GM12878 (cell line): ENCODE measurements at regions not wholly inside any gene's neighbourhood (a gene's known extent, or its start where the extent isn't known, plus 50 kb on each side); places are given as distances from the start of the nearest gene placed in this dataset.

Experiments
- CBX5 ChIP-seq: sonication (generic); IDR thresholded peaks from 2 replicates; pipeline ENCODE4 v1.6.1; 2016; ENCODE audit warnings: low read depth, moderate library complexity, mild to moderate bottlenecking, inconsistent platforms
- EP300 ChIP-seq, 2 experiments: fragments of 150-350 bp in 1 of 2; IDR thresholded peaks; 2 replicates each; pipeline ENCODE4 v1.6.1; 2011 to 2012; ENCODE audit warnings: low read depth in 2 of 2, low read length in 2 of 2, borderline replicate concordance in 1 of 2, improper control_type of control experiment in 1 of 2, inconsistent platforms in 1 of 2; ENCODE audit not compliant: control insufficient read depth in 1 of 2
- FOXM1 ChIP-seq: IDR thresholded peaks from 2 replicates; pipeline ENCODE4 v1.6.1; 2012; ENCODE audit warnings: low read depth, mild to moderate bottlenecking, inconsistent platforms, low read length, moderate library complexity
- MYC ChIP-seq: IDR thresholded peaks from 2 replicates; pipeline ENCODE4 v1.6.1; 2011; ENCODE audit warnings: mild to moderate bottlenecking, low read length, moderate library complexity, inconsistent platforms; ENCODE audit not compliant: insufficient read depth, insufficient replicate concordance, insufficient read length, severe bottlenecking
- SMAD1 ChIP-seq: fragments of 450-650 bp; IDR thresholded peaks from 2 replicates; pipeline ENCODE4 v1.6.1; 2018; ENCODE audit warnings: mild to moderate bottlenecking, low read depth; ENCODE audit not compliant: partially characterized antibody
- SP1 ChIP-seq: IDR thresholded peaks from one replicate; pipeline ENCODE4 v1.6.1; 2011; ENCODE audit warnings: low read depth, low read length
- YY1 ChIP-seq: IDR thresholded peaks from 2 replicates; pipeline ENCODE4 v1.6.1; 2011; ENCODE audit warnings: low read depth, mild to moderate bottlenecking, low read length
- ZNF274 ChIP-seq: IDR thresholded peaks from one replicate; pipeline ENCODE4 v1.8.0; 2011; ENCODE audit not compliant: insufficient read length, insufficient read depth
- TF ChIP-seq, protein P1 (sequence below): IDR thresholded peaks from 2 replicates; pipeline ENCODE4 v1.6.1; 2011; ENCODE audit warnings: borderline replicate concordance, low read depth, mild to moderate bottlenecking, moderate library complexity, low read length; ENCODE audit not compliant: insufficient read depth, poor library complexity, severe bottlenecking
- TF ChIP-seq, protein P2 (sequence below): IDR thresholded peaks from 2 replicates; pipeline ENCODE4 v1.6.1; 2012; ENCODE audit warnings: mild to moderate bottlenecking, low read depth, low read length
- TF ChIP-seq, protein P3 (sequence below): IDR thresholded peaks from 2 replicates; pipeline ENCODE4 v1.6.1; 2012; ENCODE audit warnings: low read depth, low read length, improper control_type of control experiment
- TF ChIP-seq, protein P4 (sequence below), 3 experiments: IDR thresholded peaks in 2 of 3; conservative IDR thresholded peaks in 1 of 3; 2 replicates each; pipeline ENCODE4 v1.5.1; 2011; ENCODE audit warnings: low read depth in 3 of 3, low read length in 3 of 3, mild to moderate bottlenecking in 3 of 3, control low read depth in 2 of 3, moderate library complexity in 2 of 3, inconsistent platforms in 1 of 3, mixed read lengths in 1 of 3; ENCODE audit not compliant: control insufficient read depth in 2 of 3, insufficient read depth in 1 of 3; ENCODE audit errors: extremely low read depth in 1 of 3

DNA sequence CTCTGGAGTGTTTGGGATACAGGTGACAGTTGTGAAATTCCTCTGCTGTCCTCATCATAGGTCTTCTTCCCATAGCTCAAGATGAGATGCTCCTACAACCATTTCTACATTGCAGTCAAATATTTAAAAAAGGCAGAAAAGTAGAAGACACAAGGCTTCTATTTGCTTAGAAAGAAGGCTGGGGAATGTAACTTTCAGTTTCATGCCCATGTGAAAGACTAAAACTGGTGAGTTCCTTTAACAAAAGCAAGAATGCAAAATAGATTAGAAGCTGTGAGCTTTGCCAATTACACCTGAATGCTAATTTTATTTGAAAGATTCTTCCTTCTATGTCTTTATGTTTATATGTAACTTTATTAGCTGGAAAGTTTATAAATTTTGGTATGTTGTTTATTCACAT, 1682.7 kb downstream of the BRINP3 start:
- no peak for TF ChIP-seq ZNF274
- TF ChIP-seq, protein P1, sequence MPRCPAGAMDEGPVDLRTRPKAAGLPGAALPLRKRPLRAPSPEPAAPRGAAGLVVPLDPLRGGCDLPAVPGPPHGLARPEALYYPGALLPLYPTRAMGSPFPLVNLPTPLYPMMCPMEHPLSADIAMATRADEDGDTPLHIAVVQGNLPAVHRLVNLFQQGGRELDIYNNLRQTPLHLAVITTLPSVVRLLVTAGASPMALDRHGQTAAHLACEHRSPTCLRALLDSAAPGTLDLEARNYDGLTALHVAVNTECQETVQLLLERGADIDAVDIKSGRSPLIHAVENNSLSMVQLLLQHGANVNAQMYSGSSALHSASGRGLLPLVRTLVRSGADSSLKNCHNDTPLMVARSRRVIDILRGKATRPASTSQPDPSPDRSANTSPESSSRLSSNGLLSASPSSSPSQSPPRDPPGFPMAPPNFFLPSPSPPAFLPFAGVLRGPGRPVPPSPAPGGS: no peak
- TF ChIP-seq, protein P2, sequence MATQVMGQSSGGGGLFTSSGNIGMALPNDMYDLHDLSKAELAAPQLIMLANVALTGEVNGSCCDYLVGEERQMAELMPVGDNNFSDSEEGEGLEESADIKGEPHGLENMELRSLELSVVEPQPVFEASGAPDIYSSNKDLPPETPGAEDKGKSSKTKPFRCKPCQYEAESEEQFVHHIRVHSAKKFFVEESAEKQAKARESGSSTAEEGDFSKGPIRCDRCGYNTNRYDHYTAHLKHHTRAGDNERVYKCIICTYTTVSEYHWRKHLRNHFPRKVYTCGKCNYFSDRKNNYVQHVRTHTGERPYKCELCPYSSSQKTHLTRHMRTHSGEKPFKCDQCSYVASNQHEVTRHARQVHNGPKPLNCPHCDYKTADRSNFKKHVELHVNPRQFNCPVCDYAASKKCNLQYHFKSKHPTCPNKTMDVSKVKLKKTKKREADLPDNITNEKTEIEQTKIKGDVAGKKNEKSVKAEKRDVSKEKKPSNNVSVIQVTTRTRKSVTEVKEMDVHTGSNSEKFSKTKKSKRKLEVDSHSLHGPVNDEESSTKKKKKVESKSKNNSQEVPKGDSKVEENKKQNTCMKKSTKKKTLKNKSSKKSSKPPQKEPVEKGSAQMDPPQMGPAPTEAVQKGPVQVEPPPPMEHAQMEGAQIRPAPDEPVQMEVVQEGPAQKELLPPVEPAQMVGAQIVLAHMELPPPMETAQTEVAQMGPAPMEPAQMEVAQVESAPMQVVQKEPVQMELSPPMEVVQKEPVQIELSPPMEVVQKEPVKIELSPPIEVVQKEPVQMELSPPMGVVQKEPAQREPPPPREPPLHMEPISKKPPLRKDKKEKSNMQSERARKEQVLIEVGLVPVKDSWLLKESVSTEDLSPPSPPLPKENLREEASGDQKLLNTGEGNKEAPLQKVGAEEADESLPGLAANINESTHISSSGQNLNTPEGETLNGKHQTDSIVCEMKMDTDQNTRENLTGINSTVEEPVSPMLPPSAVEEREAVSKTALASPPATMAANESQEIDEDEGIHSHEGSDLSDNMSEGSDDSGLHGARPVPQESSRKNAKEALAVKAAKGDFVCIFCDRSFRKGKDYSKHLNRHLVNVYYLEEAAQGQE: no peak
- no peak for TF ChIP-seq SP1
- TF ChIP-seq MYC: no peak
- no peak for TF ChIP-seq FOXM1
- no peak for TF ChIP-seq CBX5
- TF ChIP-seq, protein P3, sequence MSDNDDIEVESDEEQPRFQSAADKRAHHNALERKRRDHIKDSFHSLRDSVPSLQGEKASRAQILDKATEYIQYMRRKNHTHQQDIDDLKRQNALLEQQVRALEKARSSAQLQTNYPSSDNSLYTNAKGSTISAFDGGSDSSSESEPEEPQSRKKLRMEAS: no peak
- TF ChIP-seq, protein P4, sequence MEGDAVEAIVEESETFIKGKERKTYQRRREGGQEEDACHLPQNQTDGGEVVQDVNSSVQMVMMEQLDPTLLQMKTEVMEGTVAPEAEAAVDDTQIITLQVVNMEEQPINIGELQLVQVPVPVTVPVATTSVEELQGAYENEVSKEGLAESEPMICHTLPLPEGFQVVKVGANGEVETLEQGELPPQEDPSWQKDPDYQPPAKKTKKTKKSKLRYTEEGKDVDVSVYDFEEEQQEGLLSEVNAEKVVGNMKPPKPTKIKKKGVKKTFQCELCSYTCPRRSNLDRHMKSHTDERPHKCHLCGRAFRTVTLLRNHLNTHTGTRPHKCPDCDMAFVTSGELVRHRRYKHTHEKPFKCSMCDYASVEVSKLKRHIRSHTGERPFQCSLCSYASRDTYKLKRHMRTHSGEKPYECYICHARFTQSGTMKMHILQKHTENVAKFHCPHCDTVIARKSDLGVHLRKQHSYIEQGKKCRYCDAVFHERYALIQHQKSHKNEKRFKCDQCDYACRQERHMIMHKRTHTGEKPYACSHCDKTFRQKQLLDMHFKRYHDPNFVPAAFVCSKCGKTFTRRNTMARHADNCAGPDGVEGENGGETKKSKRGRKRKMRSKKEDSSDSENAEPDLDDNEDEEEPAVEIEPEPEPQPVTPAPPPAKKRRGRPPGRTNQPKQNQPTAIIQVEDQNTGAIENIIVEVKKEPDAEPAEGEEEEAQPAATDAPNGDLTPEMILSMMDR (IDR thresholded peaks at IDR 0.05 in 2 of 3, conservative IDR thresholded peaks at IDR 0.05 in 1 of 3; ENCODE audit: control insufficient read depth in 2 of 3, extremely low read depth in 1 of 3, insufficient read depth in 1 of 3, low read depth in 3 of 3, low read length in 3 of 3): no peak
- no peak for TF ChIP-seq SMAD1
- TF ChIP-seq EP300 (IDR thresholded peaks at IDR 0.05; ENCODE audit: borderline replicate concordance in 1 of 2, control insufficient read depth in 1 of 2, low read depth in 2 of 2, low read length in 2 of 2): no peak
- TF ChIP-seq YY1: no peak
